AG09309 (cell line): ENCODE measurements at regions not wholly inside any gene's neighbourhood (a gene's known extent, or its start where the extent isn't known, plus 50 kb on each side); places are given as distances from the start of the nearest gene placed in this dataset.
"Not testable (repeated sequence)": the region's sequence is repeated elsewhere in the genome, so short reads cannot be mapped to it uniquely, and the experiment has no call there.

Experiments used
- DNase-seq: peaks from one replicate; pipeline ENCODE4 v3.0.0-alpha.2; 2010; ENCODE audit warnings: low read depth
- H3K4me3 ChIP-seq: 2 replicates; pipeline ENCODE4 v1.5.1; 2011; ENCODE audit warnings: mild to moderate bottlenecking, low read depth, low read length, moderate library complexity; ENCODE audit not compliant: control insufficient read depth
- CTCF ChIP-seq: IDR thresholded peaks from 2 replicates; pipeline ENCODE4 v1.5.1; 2011; ENCODE audit warnings: mild to moderate bottlenecking, low read depth, low read length, inconsistent platforms; ENCODE audit not compliant: insufficient read depth, control insufficient read depth; ENCODE audit errors: missing control alignments

- H3K4me3 ChIP-seq, result no peak overlapping the region
- no peak for TF ChIP-seq CTCF
- DNase-seq, result no peak
Measured at GRCh38 chr1:185432948-185433347, 115.9 kb upstream of the IVNS1ABP start.

DNA sequence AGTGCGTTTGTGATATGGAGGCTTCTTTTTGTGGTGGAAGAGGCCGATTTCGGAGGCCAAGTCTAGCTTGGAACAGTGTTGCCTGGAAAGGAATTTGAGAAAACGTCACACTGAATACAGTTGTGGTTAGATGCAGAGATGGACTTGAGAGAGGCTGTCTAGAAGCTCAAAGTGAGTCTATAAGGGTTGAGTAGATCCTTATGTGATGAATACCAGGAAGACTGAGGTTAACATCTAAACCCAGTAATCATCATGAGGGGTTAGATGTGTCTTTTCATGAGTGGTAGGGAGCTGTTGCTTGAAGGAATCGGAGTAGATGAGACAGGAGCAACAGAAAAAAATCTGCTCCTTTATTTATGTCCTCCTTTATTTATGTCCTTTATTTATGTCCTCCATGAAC, 114.6 kb upstream of the IVNS1ABP start:
- TF ChIP-seq CTCF, result no peak
- no peak overlapping the region for H3K4me3 ChIP-seq
- DNase-seq, result no peak

- H3K4me3 ChIP-seq, DNase-seq: not testable (repeated sequence)
Measured at GRCh38 chr1:185429668-185430067, 112.6 kb upstream of the IVNS1ABP start.

GRCh38 chr1:185427776-185428175, 110.7 kb upstream of the IVNS1ABP start:
- no peak for TF ChIP-seq CTCF
- no peak for DNase-seq
- no peak overlapping the region for H3K4me3 ChIP-seq

DNA sequence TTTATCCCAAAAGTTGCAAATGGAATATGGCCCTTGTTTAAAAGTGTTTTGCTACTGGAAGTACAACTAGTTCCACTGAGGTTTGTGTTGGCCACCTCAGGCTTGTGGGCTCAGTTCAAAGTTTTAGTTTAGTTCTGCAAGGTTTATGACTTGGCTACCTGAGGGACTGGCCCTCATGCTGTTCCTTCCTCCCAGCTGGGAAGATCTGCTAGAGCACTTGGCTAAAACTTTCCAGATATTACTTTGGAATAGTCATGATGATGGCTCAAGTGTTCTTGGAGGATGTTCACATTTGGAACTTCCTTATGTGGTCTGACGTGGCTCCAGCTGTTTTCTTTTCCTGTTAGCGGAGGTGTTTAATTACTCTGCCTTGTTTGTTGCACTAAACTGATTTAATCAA, 110.2 kb upstream of the IVNS1ABP start:
- H3K4me3 ChIP-seq, result no peak overlapping the region
- no peak for DNase-seq
- no peak for TF ChIP-seq CTCF

DNA sequence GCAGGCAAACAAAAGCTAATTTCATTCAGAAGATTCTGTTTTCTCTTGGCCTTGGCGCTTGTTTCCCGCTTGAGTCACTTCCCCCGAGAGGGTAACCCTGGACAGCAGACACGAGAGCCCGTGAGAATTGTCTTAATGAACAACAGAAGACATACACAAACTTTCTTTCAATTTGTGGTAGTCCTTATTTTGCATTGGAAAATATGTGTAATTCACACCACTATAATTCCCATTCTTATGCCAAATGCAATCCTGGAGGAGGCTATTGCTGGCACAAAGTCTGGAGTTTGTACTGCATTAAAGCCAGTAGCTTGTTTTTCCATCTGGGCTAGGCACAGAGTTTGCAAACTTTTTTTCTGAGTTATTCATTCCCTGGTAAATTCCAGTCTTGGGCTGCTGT, 109.8 kb upstream of the IVNS1ABP start:
- DNase-seq, result no peak
- no peak overlapping the region for H3K4me3 ChIP-seq
- peak; percentile 14 for TF ChIP-seq CTCF

- no peak for TF ChIP-seq CTCF
- DNase-seq, result no peak
- no peak overlapping the region for H3K4me3 ChIP-seq
Measured at GRCh38 chr1:185425163-185425562, 108.1 kb upstream of the IVNS1ABP start.
